ENCODE measurements at regions not wholly inside any gene's neighbourhood (a gene's known extent, or its start where the extent isn't known, plus 50 kb on each side); places are given as distances from the start of the nearest gene placed in this dataset.

DNA sequence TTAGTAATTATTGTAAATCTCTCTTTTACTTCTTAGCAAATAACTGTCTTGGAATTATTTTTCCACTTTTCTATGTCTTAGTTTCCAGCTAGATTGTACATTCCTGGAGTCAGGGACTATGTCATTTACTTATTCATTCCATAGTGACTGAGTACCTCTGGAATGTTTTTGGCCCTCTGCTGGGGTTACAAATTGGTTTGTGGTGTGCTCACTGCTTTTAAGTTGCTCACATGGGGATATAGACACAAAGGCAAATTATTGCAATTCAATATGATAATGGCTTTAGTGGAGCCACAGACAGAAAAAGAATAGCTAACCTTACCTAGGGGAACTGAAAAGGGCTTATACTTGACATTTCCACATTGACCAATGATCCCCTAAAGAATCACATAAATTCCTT, 63.7 kb upstream of the PDGFRA start:
- peaks cover 0 to 2% (median 0%) of the 10 kb centered on the region in 4 donors for H3K9me3 ChIP-seq
- TF ChIP-seq POLR2A (IDR thresholded peaks at IDR 0.05) (no peak), EP300 (IDR thresholded peaks at IDR 0.05) (no peak)
- TF ChIP-seq, protein P1, sequence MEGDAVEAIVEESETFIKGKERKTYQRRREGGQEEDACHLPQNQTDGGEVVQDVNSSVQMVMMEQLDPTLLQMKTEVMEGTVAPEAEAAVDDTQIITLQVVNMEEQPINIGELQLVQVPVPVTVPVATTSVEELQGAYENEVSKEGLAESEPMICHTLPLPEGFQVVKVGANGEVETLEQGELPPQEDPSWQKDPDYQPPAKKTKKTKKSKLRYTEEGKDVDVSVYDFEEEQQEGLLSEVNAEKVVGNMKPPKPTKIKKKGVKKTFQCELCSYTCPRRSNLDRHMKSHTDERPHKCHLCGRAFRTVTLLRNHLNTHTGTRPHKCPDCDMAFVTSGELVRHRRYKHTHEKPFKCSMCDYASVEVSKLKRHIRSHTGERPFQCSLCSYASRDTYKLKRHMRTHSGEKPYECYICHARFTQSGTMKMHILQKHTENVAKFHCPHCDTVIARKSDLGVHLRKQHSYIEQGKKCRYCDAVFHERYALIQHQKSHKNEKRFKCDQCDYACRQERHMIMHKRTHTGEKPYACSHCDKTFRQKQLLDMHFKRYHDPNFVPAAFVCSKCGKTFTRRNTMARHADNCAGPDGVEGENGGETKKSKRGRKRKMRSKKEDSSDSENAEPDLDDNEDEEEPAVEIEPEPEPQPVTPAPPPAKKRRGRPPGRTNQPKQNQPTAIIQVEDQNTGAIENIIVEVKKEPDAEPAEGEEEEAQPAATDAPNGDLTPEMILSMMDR (IDR thresholded peaks at IDR 0.05), result no peak

DNA sequence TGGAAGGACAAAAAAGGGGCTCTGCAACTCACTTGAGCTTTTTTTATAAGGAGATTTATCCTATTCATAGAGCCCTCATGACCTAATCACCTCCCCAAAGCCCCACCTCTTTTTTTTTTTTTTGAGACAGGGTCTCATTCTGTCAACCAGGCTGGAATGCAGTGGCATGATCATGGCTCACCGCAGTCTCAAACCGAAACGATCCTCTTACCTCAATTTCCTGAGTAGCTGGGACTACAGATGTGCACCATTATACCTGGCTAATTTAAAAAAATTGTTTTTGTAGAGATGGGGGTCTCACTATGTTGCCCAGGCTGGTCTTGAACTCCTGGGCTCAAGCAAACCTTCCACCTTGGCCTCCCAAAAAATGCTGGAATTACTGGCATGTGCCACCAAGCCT, 61.6 kb upstream of the PDGFRA start:
- WGBS, 2 donors, result 80 to 87% methylated on average over 3 of the region's 3 CpGs
- no peak overlapping the region for H3K4me3 ChIP-seq
- no peak for DNase-seq (ENCODE audit: low spot score in 2 of 2)
- no peaks in the 10 kb centered on the region for H3K27me3 ChIP-seq
- TF ChIP-seq POLR2A (IDR thresholded peaks at IDR 0.05) (no peak), EP300 (IDR thresholded peaks at IDR 0.05) (no peak)
- TF ChIP-seq, protein P1 (IDR thresholded peaks at IDR 0.05), result no peak
- no peaks in the 10 kb centered on the region for H3K9me3 ChIP-seq
- no peak overlapping the region for H3K27ac ChIP-seq
- H3K4me1 ChIP-seq, result peaks cover 0 to 5% (median 0%) of the 10 kb centered on the region in 4 donors
- no peaks in the 10 kb centered on the region for H3K36me3 ChIP-seq

More for the DNA sequence above, 63.7 kb upstream of the PDGFRA start:
- Histone ChIP-seq H3K27ac (no peak overlapping the region), H3K36me3 (no peaks in the 10 kb centered on the region), H3K4me1 (peaks cover 0 to 5% (median 0%) of the 10 kb centered on the region in 4 donors), H3K27me3 (no peaks in the 10 kb centered on the region), H3K4me3 (no peak overlapping the region)
- no peak for DNase-seq (ENCODE audit: low spot score in 2 of 2)

DNA sequence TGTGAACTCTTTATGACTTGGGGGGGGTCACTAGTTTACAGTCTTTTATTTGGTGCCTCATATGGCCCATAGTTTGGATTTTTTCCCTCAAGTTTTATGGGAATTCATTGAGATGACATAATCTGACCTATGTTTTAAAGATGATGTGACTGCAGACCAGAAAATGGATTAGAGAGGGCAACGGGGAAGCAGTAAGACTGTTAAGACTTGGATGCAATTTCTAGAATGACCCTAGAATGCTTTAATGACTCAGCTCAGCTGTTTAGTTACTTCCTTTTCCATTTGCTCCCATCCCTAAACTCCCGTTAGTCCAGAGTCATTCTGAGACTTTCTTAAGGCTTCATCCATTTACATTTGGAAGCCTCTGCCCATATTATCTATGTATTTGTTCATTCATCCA, 59.9 kb upstream of the PDGFRA start:
- TF ChIP-seq, protein P1 (IDR thresholded peaks at IDR 0.05), result no peak
- no peak for TF ChIP-seq EP300 (IDR thresholded peaks at IDR 0.05)
- no peak for TF ChIP-seq POLR2A (IDR thresholded peaks at IDR 0.05)
- WGBS, 2 donors, result 48 to 56% methylated on average over 2 of the region's 2 CpGs

DNA sequence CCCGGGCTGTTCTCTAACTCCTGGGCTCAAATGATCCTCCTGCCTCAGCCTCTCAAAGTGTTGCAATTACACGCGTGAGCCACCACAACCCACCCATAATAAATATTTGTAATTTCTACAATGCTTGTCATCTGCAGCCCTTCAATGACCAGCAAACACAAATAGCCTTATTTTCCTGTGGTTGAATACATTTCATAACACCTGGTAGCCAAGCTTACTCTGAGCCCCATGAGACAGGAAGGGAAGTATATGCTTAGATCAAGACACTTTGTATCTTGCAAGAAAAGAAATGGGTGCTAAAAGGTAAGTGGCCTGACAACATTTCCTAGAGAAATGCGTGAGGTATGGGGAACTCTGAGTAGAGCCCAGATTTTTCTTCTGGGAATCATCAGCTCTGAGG, 56.9 kb upstream of the PDGFRA start:
- no peak for DNase-seq (ENCODE audit: low spot score in 2 of 2)
- WGBS, 2 donors, result 74 to 78% methylated on average over 4 of the region's 4 CpGs
- peaks cover 0 to 5% (median 0%) of the 10 kb centered on the region in 4 donors for H3K9me3 ChIP-seq
- H3K27me3 ChIP-seq, result no peaks in the 10 kb centered on the region
- no peak overlapping the region for H3K4me3 ChIP-seq
- no peaks in the 10 kb centered on the region for H3K36me3 ChIP-seq
- TF ChIP-seq, protein P1 (IDR thresholded peaks at IDR 0.05), result no peak
- TF ChIP-seq POLR2A (IDR thresholded peaks at IDR 0.05) (no peak), EP300 (IDR thresholded peaks at IDR 0.05) (no peak)
- H3K4me1 ChIP-seq, result no peaks in the 10 kb centered on the region
- H3K27ac ChIP-seq, result no peak overlapping the region

More for the DNA sequence above, 59.9 kb upstream of the PDGFRA start:
- no peak overlapping the region for H3K27ac ChIP-seq
- no peak overlapping the region for H3K4me3 ChIP-seq
- no peaks in the 10 kb centered on the region for H3K9me3 ChIP-seq
- DNase-seq (ENCODE audit: low spot score in 2 of 2), result no peak
- H3K4me1 ChIP-seq, result peaks cover 0 to 5% (median 0%) of the 10 kb centered on the region in 4 donors
- H3K27me3 ChIP-seq, result no peaks in the 10 kb centered on the region
- H3K36me3 ChIP-seq, result no peaks in the 10 kb centered on the region

DNA sequence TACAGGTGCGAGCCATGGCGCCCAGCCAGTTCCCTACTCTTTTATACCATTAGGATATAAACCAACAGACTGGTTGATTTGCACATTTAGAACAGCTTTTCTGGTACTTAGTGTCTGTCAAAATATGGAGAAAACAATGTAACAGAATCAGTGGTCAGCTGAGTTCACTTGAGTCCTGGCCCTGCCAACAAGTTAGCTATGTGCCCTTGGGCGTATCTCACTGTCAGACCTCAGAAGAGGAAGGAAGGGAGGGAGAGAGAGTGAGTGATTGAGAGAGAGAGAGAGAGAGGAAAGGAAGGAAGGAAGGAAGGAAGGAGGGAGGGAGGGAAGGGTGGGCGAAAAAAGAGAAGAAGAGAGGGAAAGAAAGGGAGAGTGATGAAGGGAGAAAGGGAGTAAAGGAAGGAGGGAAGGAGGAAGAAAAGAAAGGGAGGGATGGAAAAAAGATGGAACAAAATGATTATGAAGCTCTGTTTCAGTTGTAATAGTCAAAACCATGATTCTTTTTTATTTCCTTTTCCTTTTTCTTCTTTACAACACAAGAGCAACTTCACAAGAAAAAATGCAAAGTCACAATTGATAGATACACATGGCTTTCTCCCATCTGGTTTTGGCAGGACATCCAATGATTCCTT, 55.7 kb upstream of the PDGFRA start:
- no peaks in the 10 kb centered on the region for H3K4me1 ChIP-seq
- H3K4me3 ChIP-seq, result no peak overlapping the region
- H3K27ac ChIP-seq, result no peak overlapping the region
- H3K9me3 ChIP-seq, result peaks cover 0 to 5% (median 0%) of the 10 kb centered on the region in 4 donors
- 62 to 63% methylated on average over 4 of the region's 4 CpGs for WGBS, 2 donors
- TF ChIP-seq EP300 (IDR thresholded peaks at IDR 0.05), result no peak
- TF ChIP-seq POLR2A (IDR thresholded peaks at IDR 0.05), result no peak
- TF ChIP-seq, protein P1 (IDR thresholded peaks at IDR 0.05), result no peak
- H3K27me3 ChIP-seq, result no peaks in the 10 kb centered on the region
- DNase-seq (ENCODE audit: low spot score in 2 of 2), result no peak
- no peaks in the 10 kb centered on the region for H3K36me3 ChIP-seq

All from tibial nerve (tissue), 4 donors.